ENCODE measurements at regions not wholly inside any gene's neighbourhood (a gene's known extent, or its start where the extent isn't known, plus 50 kb on each side); places are given as distances from the start of the nearest gene placed in this dataset.
A peak's percentile ranks its signal among the peaks of the same experiment; 100 is the strongest.
"Not testable (repeated sequence)": the region's sequence is repeated elsewhere in the genome, so short reads cannot be mapped to it uniquely, and the experiment has no call there.

DNA sequence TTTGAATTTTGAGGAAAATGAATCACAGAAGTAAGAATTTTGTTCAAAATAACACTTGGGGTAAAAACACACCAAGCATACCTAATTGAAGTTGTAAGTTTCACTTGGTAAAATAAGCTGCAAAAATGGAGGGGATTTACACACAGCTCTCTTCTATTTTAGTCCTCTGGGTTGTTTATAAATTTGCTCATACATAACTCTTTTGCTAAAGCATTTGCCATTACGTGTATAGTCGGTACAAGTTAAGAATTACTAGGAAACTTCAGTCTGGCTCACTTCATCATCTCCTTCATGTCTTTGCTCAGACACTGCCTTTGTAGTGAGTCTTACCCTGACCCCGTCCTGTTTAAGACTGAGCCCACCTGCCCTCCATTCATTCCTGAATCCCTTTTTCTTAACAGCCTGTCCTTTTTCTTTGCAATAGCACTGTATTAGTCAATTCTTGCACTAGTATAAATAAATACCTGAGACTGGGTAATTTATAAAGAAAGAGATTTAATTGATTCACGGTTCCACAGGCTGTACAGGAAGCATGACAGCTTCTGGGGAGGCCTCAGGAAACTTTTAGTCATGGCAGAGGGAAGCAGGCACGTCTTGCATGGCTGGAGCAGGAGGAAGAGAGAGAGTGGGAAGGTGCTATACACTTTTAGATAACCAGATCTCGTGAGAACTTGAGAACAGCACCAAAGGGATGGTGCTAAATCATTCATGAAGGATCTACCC lies 451.1 kb downstream of the PCNX1 start:
- DNase-seq (no peak), ATAC-seq (peak; percentile 14)
- no peaks in the 10 kb centered on the region for H3K9me3 ChIP-seq (ENCODE audit: control insufficient read depth, low read length, poor library complexity, severe bottlenecking)
- Mint-ChIP-seq H3K27me3 (no peaks in the 10 kb centered on the region), H3K36me3 (ENCODE audit: low read depth) (peaks cover 2% of the 10 kb centered on the region), H3K27ac (no peak overlapping the region), H3K4me3 (no peak overlapping the region), H3K4me1 (peaks cover 31% of the 10 kb centered on the region)

DNA sequence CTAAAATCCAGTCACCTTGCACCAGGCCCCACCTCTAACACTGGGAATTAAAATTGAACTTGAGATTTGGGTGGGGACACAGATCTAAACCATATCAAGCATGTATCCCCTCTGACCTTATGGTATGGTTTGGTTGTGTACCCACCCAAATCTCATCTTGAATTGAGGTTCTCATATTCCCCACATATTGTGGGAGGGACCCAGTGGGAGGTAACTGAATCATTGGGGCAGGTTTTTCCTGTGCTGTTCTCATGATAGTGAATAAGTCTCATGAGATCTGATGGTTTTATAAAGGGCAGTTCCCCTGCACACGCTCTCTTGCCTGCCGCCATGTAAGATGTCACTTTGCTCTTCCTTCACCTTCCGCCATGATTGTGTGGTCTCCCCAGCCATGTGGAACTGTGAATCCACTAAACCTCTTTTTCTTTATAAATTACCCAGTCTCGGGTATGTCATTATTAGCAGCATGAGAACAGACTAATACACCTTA lies 451.7 kb downstream of the PCNX1 start:
- H3K4me1 Mint-ChIP-seq = peaks cover 31% of the 10 kb centered on the region
- not testable (repeated sequence) for ATAC-seq; H3K27ac Mint-ChIP-seq; H3K9me3 ChIP-seq (ENCODE audit: control insufficient read depth, low read length, poor library complexity, severe bottlenecking); H3K4me3 Mint-ChIP-seq; DNase-seq; H3K36me3 Mint-ChIP-seq (ENCODE audit: low read depth); H3K27me3 Mint-ChIP-seq

DNA sequence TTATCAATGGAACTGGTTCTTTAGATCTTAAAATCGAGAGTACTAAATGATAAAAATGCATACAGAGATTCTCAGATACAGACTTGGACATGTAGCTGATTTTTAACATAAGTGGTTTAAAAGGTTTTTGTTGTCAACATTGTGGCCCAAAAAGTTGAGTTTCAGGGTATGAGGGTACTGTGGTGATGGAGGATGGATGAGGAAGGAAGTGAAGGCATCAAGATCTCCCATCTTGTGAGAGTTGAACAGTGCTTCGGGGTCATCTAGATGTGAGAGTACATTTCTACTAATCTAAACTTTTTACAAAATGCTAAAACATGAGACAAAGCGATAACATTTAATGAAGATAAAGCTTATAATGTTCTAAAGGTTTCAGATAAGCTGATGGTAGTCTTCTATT lies 452.6 kb downstream of the PCNX1 start:
- Mint-ChIP-seq H3K27me3 (no peaks in the 10 kb centered on the region), H3K36me3 (ENCODE audit: low read depth) (peaks cover 2% of the 10 kb centered on the region), H3K4me3 (no peak overlapping the region), H3K4me1 (peaks cover 33% of the 10 kb centered on the region), H3K27ac (no peak overlapping the region)
- no peak for ATAC-seq
- H3K9me3 ChIP-seq (ENCODE audit: control insufficient read depth, low read length, poor library complexity, severe bottlenecking) = no peaks in the 10 kb centered on the region
- no peak for DNase-seq

DNA sequence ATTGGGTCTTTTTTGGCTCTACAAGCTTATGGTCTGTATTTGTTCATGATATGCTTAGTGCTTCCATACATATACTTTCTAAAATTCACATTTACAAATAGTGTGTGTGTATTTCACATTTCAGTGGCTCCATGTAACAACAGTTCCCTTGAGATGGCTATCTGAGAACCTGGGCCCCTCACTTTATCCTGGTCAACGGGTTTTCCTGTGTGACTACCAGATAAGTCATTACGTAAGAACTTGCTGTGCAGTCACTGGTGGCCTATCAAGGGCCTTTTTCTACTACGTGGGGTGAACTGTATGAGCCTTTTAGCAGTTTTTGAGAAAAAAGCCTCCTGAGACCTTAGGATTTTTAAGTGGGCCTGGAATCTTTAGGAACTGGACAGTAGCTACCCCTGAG lies 454.1 kb downstream of the PCNX1 start:
- no peak overlapping the region for H3K4me3 Mint-ChIP-seq
- peaks cover 2% of the 10 kb centered on the region for H3K36me3 Mint-ChIP-seq (ENCODE audit: low read depth)
- DNase-seq = no peak
- ATAC-seq = no peak
- H3K27ac Mint-ChIP-seq = no peak overlapping the region
- H3K4me1 Mint-ChIP-seq = peaks cover 24% of the 10 kb centered on the region
- H3K27me3 Mint-ChIP-seq = no peaks in the 10 kb centered on the region
- no peaks in the 10 kb centered on the region for H3K9me3 ChIP-seq (ENCODE audit: control insufficient read depth, low read length, poor library complexity, severe bottlenecking)

DNA sequence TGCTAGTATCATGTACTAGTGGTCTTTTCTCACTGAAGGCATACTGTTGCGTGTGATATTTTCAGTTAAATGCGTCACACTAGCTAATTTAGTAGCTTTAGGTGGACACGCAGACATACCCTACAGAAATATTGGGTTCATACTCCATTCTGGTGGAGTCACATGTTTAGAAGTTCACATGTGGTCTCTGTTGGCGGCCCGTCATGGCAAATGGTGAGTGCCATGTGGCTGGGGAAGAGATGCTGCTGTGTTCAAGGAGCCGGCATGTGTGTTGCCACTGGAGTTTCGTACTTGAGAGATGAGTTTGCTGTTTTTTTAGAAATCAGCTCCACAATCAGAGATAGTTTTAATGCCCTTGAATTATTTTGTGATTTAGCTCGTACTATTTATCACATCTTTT lies 454.6 kb downstream of the PCNX1 start:
- ATAC-seq = no peak
- Mint-ChIP-seq H3K4me1 (peaks cover 24% of the 10 kb centered on the region), H3K27me3 (no peaks in the 10 kb centered on the region), H3K4me3 (no peak overlapping the region), H3K27ac (peak overlapping the region; percentile 60), H3K36me3 (ENCODE audit: low read depth) (peaks cover 2% of the 10 kb centered on the region)
- DNase-seq = no peak
- no peaks in the 10 kb centered on the region for H3K9me3 ChIP-seq (ENCODE audit: control insufficient read depth, low read length, poor library complexity, severe bottlenecking)

DNA sequence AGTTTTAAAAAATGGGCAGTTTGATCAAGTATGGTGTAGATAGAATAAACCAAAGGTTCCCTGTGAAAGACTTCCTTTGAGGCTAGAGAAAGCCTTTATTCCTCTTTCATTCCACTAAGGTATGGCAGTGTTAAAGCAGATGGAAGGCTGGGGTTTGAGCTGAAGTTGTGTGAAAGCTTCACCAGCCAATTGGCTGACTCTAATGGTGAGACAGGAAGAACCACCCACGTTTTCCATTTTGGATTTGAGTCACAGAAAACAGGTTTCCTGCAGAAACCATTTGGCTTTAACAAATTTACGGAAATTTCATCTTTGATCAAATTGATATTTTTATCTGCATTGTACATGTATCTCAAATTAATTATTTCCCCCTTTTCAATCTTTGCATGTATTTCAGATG lies 455.0 kb downstream of the PCNX1 start:
- Mint-ChIP-seq H3K36me3 (ENCODE audit: low read depth) (peaks cover 2% of the 10 kb centered on the region), H3K4me1 (peaks cover 24% of the 10 kb centered on the region), H3K27me3 (no peaks in the 10 kb centered on the region), H3K4me3 (no peak overlapping the region), H3K27ac (peak overlapping the region; percentile 60)
- H3K9me3 ChIP-seq (ENCODE audit: control insufficient read depth, low read length, poor library complexity, severe bottlenecking) = no peaks in the 10 kb centered on the region
- no peak for DNase-seq
- ATAC-seq = no peak

DNA sequence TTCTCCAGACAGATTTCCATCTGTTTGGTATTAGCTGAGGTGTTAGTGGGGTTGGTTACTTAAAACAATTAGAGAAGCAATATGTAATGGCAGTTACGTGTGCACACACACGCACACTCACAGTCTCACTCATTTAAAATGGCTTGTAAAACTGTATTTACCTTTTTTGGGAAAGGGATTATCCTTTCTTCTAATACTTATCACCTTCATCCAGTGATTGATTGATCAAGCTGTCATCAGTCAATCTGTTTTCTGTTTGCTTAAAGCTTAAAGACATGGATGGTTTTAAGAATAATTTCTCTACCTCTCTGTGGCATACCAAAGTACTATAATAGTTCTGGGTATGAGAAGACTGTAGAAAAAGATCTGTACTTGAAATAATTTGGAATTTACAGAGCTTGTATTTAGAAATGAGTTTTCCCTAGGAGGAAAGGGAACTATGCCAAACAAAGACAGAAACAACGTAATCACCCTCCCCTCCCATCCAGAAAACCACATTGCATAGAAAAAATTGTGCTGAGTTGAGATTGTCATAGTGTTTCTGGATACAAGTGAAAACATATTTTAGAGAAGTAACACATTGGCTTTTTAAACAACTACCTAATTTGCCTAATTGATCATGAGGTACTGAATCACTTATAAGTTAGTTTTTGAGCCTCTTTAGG lies 455.8 kb downstream of the PCNX1 start:
- H3K36me3 Mint-ChIP-seq (ENCODE audit: low read depth) = peaks cover 2% of the 10 kb centered on the region
- H3K9me3 ChIP-seq (ENCODE audit: control insufficient read depth, low read length, poor library complexity, severe bottlenecking) = no peaks in the 10 kb centered on the region
- ATAC-seq (peak; percentile 35), DNase-seq (no peak)
- peaks cover 24% of the 10 kb centered on the region for H3K4me1 Mint-ChIP-seq
- no peaks in the 10 kb centered on the region for H3K27me3 Mint-ChIP-seq
- no peak overlapping the region for H3K4me3 Mint-ChIP-seq
- H3K27ac Mint-ChIP-seq = peak overlapping the region; percentile 60

DNA sequence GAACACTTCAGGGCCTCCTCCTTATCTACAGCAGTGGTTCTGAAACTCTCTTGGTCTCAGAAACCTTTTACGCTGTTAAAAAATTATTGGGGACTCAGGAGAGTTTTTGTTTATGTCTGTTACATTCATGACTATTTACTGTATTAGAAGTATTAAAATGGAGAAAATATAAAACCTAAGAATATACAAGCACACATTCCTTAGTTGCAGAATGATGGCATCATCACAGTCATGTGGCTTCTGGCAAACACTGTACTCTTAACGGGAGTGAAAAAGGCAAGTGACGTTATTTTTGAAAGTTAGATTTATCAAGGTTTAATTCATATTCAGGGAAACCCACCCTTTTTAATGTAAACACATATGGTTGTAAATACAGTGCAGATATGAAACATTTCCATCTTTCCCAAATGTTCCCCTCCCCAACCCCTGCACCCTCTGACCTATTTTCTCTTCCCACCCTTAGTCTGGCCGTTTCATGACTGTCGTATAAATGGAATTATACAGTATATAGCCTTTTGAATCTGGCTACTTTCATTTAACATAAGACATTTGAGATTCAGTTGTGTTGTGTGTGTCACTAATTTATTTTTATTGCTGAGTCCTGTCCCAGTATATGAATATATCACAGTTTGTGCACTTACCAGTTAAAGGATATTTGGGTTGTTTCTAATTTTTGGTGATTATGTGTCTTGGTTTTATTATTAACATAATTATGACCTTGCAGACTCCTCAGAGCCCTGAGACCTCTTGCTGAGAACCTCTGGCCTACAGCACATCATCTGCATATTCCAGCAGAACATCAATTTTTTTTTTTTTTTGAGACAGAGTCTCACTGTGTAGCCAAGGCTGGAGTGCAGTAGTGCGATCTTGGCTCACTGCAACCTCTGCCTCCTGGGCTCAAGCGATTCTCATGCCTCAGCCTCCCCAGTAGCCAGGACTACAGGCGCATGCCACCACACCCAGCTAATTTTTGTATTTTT lies 457.0 kb downstream of the PCNX1 start:
- ATAC-seq (no peak), DNase-seq (no peak)
- H3K9me3 ChIP-seq (ENCODE audit: control insufficient read depth, low read length, poor library complexity, severe bottlenecking) = no peaks in the 10 kb centered on the region
- peak overlapping the region; percentile 41 for H3K27ac Mint-ChIP-seq
- H3K36me3 Mint-ChIP-seq (ENCODE audit: low read depth) = peaks cover under 1% of the 10 kb centered on the region
- H3K4me1 Mint-ChIP-seq = peaks cover 23% of the 10 kb centered on the region
- no peak overlapping the region for H3K4me3 Mint-ChIP-seq
- H3K27me3 Mint-ChIP-seq = no peaks in the 10 kb centered on the region

DNA sequence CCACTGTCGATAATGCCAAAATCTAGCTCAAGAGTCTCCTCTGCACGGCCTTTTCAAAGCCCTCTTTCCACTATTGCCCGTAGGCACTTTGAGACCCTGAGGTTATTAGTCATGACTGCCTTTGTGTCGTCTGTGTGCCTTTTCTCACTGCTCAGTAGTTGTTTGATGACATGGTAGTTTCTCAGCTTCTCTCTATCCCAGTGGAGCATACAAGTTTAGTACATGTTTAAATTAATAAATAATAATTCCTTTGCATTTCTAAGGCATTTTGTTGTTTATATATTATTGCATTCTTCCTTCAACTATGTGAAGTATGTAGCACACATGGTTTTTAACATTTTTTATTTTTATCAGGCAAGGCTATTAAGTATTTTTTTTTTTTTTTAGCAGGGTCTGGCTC lies 458.1 kb downstream of the PCNX1 start:
- H3K27ac Mint-ChIP-seq = no peak overlapping the region
- H3K36me3 Mint-ChIP-seq (ENCODE audit: low read depth) = no peaks in the 10 kb centered on the region
- H3K9me3 ChIP-seq (ENCODE audit: control insufficient read depth, low read length, poor library complexity, severe bottlenecking) = no peaks in the 10 kb centered on the region
- no peaks in the 10 kb centered on the region for H3K27me3 Mint-ChIP-seq
- no peak overlapping the region for H3K4me3 Mint-ChIP-seq
- ATAC-seq = no peak
- H3K4me1 Mint-ChIP-seq = peaks cover 17% of the 10 kb centered on the region
- no peak for DNase-seq

DNA sequence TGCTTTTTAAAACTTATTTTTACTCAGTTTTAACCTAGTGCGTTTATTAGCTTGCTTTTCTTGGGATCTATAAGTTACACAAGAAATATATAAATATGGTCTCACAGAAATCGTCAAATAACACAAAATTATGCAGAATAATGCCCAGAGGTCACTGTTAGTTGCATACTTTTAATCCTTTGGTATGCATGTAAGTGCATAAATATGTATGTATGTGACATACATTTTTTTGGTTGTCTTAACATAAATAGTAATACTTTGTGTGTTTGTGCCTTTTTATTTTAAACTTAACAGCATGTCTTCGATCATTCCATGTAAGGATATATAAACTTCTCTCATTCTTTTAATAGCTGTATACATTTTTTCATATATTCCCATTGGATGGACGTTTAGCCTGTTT lies 459.6 kb downstream of the PCNX1 start:
- H3K36me3 Mint-ChIP-seq (ENCODE audit: low read depth) = no peaks in the 10 kb centered on the region
- no peaks in the 10 kb centered on the region for H3K27me3 Mint-ChIP-seq
- no peak for ATAC-seq
- no peaks in the 10 kb centered on the region for H3K9me3 ChIP-seq (ENCODE audit: control insufficient read depth, low read length, poor library complexity, severe bottlenecking)
- peaks cover 16% of the 10 kb centered on the region for H3K4me1 Mint-ChIP-seq
- no peak overlapping the region for H3K27ac Mint-ChIP-seq
- no peak for DNase-seq
- no peak overlapping the region for H3K4me3 Mint-ChIP-seq

DNA sequence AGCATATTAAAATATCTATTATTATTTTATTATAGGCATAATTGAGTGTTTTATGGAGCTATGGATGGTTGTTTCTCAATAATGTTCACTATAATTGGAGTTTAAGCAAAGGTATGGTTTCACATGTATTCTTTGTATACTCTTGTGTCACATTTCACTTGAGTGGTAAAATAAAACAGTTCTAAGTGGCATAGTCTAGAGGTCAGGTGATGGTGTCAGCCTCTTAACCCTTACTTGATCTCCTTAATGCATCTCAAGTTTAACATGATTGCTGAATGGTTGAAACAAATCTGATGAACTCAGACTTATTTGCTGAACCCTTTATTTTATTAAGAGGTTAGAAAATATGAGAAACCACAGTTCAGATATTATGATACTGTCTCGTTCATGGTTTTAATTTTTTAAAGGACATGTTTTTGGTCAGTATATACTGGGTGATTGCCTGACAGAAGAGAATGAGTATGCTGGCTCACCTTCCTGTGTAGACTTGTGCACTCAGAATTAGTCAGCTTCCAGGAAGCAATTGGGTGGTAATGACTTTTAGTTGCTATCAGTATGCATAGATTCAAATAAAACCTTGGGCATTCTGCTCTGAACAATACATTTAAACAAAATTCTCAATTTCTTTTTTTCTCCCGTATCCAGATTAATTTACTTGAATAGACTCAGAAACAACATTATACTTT lies 464.6 kb downstream of the PCNX1 start:
- no peak overlapping the region for H3K4me3 Mint-ChIP-seq

DNA sequence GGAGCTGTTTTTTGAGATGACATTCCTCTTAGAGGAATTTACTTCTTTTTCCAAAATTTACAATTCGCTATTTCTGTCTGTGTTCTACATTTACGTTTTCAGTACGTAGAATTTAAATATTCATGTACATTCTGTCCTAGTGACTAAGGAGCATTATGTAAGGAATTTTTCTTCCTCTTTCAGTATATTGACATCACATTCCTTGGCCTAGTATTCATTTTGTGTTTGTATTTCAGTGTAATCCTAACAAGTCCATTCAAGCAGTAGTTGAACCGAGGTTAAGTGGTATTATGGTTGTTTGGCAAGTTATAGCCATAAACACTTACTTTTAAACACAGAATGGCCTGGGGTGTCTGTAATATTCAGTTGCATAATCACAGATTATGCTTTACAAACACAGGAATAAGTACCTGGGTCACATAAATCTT lies 465.2 kb downstream of the PCNX1 start:
- no peaks in the 10 kb centered on the region for H3K9me3 ChIP-seq (ENCODE audit: control insufficient read depth, low read length, poor library complexity, severe bottlenecking)
- no peak overlapping the region for H3K4me3 Mint-ChIP-seq
- H3K27me3 Mint-ChIP-seq = no peaks in the 10 kb centered on the region
- DNase-seq (no peak), ATAC-seq (no peak)
- peaks cover 10% of the 10 kb centered on the region for H3K4me1 Mint-ChIP-seq
- H3K27ac Mint-ChIP-seq = peak overlapping the region; percentile 39
- no peaks in the 10 kb centered on the region for H3K36me3 Mint-ChIP-seq (ENCODE audit: low read depth)

More for the DNA sequence above, 464.6 kb downstream of the PCNX1 start:
- DNase-seq (no peak), ATAC-seq (peak; percentile 48)
- H3K27ac Mint-ChIP-seq = peak overlapping the region; percentile 39
- no peaks in the 10 kb centered on the region for H3K27me3 Mint-ChIP-seq
- peaks cover 10% of the 10 kb centered on the region for H3K4me1 Mint-ChIP-seq
- no peaks in the 10 kb centered on the region for H3K9me3 ChIP-seq (ENCODE audit: control insufficient read depth, low read length, poor library complexity, severe bottlenecking)
- no peaks in the 10 kb centered on the region for H3K36me3 Mint-ChIP-seq (ENCODE audit: low read depth)
